Tibial nerve (tissue), 4 donors: ENCODE measurements at regions not wholly inside any gene's neighbourhood (a gene's known extent, or its start where the extent isn't known, plus 50 kb on each side); places are given as distances from the start of the nearest gene placed in this dataset.

Experiments used
- EP300 ChIP-seq, 2 donors: sonication (generic); formaldehyde crosslinking; IDR thresholded peaks; one replicate each; pipeline ENCODE4 v1.6.1; 2017; ENCODE audit warnings: antibody characterized with exemption in 2 of 2, mild to moderate bottlenecking in 1 of 2
- TF ChIP-seq, protein P1 (sequence below), 5 experiments: fragments of 200-600 bp in 3 of 5; fragments of 450-650 bp in 2 of 5; sonication (generic) in 3 of 5; IDR thresholded peaks; one replicate each; pipeline ENCODE4 v1.5.1; 2016 to 2019; ENCODE audit warnings: antibody characterized with exemption in 5 of 5, mild to moderate bottlenecking in 3 of 5, moderate library complexity in 2 of 5

DNA sequence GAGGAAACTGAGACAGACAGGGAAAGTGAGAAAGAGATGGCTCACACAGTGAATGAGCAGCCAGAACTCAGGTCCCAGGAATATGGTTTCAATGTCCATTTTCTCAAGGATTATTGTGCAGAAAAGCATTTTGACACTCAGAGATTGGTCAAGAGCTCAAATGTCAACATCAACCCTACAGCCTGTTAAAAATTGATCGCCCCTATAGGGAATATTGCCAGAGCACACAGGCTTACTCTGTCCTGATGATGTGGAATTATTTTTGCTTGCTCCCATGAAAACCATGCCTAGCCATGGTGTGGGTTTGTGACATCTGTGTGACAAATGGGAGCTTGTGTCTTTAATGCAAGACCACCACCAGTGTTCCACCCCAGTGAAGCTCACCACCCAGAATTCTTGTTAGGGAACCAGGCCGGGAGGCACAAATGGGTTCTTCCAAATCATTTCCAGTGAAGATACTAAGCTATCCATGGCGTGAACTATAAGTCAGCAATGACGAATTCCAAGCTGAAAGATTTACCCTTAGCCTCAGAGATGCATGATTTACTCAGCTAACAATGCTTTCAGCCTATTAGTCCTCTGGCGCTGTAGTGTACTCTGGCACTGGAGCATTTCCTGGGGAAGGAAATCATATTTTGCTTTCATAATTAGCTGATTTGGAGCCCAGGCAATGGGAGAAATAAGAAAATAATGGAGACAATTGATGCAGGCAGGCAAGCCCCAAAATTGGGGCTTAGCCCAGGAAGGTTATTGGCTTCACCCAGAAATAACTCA is 1188.2 kb upstream of the TMEM132C start:
- TF ChIP-seq, protein P1, sequence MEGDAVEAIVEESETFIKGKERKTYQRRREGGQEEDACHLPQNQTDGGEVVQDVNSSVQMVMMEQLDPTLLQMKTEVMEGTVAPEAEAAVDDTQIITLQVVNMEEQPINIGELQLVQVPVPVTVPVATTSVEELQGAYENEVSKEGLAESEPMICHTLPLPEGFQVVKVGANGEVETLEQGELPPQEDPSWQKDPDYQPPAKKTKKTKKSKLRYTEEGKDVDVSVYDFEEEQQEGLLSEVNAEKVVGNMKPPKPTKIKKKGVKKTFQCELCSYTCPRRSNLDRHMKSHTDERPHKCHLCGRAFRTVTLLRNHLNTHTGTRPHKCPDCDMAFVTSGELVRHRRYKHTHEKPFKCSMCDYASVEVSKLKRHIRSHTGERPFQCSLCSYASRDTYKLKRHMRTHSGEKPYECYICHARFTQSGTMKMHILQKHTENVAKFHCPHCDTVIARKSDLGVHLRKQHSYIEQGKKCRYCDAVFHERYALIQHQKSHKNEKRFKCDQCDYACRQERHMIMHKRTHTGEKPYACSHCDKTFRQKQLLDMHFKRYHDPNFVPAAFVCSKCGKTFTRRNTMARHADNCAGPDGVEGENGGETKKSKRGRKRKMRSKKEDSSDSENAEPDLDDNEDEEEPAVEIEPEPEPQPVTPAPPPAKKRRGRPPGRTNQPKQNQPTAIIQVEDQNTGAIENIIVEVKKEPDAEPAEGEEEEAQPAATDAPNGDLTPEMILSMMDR (IDR thresholded peaks at IDR 0.05) = no peak
- TF ChIP-seq EP300 (IDR thresholded peaks at IDR 0.05) = no peak
